EL (cell line): ENCODE measurements at regions not wholly inside any gene's neighbourhood (a gene's known extent, or its start where the extent isn't known, plus 50 kb on each side); places are given as distances from the start of the nearest gene placed in this dataset.
"Not testable (repeated sequence)": the region's sequence is repeated elsewhere in the genome, so short reads cannot be mapped to it uniquely, and the experiment has no call there.

Experiments
- DNase-seq: peaks from one replicate; pipeline ENCODE4 v3.0.0-alpha.2; 2016

DNA sequence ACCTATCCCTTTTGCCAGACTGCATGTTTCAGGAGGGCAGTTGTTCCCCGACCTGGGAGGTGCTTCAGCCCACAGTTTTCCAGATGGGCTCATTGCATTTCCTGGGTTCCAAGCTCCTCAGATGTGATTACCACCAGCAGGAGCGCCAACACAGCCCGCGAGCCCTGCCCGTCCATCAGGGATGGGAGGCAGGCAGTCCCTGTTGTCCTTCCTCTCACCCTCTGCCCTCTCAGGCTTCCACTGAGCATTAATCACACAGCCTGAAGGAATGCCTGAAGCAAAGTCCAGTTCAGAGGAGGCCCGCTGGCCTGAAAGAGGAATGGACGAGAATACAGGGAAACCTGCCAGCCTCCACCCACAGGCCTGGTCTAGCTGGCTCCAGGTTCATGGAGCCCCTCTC, 256.3 kb upstream of the SDK2 start:
- no peak for DNase-seq

DNA sequence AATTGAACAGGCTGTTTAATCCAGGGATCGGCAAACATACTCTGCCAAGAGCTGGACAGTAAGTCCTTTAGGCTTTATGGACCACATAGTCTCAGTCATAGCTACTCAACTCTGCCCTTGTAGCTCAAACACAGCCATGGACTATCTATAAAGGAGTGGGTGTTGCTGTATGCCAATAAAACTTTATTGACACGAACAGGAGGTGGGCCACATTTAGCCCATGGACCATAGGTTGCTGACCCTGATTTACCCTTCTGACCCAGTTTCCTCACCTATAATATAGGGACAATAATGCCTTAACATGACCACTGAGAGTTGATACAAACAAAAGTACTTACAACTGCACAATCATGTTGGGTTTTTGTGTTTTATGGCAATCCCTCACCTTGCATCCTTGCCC, 257.0 kb upstream of the SDK2 start:
- DNase-seq: no peak

GRCh38 chr17:73901661-73902415, 257.6 kb upstream of the SDK2 start:
- no peak for DNase-seq

GRCh38 chr17:73902416-73903181, 258.4 kb upstream of the SDK2 start:
- DNase-seq: no peak

DNA sequence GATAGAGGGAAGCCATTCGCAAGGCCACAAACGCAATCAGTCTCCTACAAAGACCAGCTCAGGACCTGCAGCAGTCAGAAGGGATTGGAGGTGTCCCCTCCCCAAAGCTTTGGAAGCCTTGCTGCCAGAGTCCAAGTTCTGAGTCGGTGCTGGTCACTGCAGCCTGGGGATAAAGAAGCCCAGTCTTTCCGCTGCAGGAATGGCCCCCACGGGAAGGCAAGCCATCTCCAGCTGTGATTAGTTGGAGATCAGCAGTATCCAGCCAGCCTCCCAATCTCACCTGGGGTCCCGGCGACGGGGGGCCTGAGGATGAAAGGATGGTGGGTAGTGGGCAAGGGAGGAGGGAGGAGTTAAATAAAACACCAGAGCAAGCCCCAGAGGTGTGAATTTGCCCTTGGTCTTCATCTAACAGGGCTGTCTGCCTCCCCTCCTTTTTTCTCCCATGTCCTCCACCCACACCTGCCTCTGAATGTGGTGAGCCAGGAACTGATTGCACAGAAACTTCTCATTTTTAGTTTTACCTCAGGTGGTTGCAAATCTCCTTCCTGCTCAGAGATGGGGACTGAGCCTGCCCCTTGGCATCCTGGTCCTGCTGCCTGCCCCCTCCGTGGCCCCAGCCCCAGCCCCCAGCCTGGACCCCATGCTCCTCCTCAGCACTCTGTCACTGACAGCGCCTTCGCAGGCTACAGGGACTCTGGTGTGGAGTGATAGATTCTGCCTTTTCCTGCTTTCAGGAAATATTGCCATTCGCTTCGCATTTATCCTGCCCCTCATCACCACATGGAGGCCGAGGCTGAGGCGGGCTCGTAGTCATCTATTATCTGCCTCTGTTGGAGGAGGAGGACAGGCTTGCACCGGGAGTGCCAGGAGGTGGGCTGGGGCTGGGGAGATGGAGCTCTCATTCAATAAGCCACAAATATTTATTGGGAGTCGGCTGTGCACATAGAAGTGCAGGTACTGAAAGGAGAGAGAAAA, 262.9 kb upstream of the SDK2 start:
- DNase-seq: no peak

GRCh38 chr17:73909186-73909585, 264.9 kb upstream of the SDK2 start:
- no peak for DNase-seq

DNA sequence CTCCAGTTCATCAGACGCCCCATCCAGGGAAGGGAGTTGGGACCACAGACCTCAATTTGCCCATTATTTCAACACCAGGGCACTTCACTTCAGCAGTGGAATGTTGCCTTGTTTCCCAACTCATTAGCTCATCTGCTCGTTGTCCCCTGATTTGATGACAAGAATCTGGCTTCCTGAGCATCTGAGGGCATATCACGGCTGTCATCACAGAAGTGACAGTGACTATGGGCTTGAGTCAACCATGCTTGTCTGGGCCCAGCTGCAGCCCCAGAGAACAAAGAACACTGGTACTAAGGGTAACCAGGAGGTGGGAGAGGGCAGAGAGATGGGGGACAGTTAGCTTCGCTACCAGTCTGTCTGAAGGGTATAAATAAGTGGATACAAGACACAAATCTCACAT, 266.0 kb upstream of the SDK2 start:
- no peak for DNase-seq

- no peak for DNase-seq
Measured at GRCh38 chr17:73910821-73911515, 266.7 kb upstream of the SDK2 start.

DNA sequence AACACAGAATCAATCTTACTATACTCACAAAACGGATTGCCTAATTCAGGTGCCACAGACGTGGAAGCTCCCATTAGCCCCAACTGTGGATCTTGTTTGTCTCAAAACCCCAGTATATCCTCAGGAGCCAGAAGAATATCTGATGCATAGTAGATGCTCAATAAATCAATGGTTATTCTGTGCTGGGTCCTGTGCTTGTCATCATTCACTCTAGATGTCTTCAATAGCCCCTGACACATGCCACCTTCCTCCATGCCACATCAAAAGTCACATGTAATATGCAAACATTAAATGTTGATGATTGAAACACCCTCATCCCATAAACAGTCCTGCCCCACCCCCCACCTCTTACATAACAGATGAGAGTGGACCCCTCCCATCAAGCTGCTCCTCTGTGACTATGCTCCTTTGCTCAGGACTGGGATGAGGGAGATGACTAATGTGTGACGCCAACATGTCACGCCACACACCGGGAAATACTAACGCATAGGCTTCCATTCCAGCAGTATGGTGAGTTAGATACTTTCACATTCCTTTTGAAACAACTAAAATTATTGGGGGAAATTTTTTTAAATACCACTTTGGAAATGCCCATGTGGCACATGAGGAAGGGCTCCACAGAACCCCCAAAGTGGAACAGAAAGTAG, 267.6 kb upstream of the SDK2 start:
- DNase-seq: no peak

- DNase-seq: no peak
Measured at GRCh38 chr17:73912373-73912746, 268.1 kb upstream of the SDK2 start.

DNA sequence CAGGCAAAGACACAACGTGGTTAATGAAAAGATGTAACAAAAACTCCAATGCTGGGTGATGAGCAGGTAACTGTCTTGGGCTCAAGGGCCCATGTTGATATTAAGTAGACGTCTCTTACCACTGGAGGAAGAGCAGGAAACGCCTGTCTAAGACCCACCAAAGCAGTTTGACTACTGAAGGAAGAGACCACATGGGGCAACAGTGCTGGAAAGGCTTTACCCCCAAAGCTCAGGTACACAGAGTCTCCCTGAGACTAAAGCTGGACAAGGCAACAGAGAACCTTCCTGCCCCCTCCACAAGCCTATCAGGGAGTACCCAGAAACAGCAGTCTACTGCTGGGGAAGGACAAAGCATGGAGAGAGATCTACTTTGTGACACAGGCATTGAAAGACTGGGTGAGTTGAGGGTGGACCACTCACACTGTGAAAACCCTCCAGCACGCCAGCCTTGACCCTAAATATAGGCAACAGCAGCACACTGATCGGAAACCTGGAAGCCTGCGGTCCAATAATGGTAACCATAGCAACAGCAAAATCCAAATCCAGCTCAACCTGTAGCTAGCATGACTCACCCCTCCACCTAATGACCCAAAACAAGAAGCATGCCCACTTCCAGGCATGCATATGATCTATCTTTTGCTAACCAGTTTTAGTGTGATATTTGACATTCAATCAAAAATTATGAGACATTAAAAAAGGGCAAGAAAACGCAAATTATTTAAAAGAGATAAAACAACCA, 270.5 kb upstream of the SDK2 start:
- no peak for DNase-seq

GRCh38 chr17:73919033-73919432, 274.8 kb upstream of the SDK2 start:
- not testable (repeated sequence) for DNase-seq

DNA sequence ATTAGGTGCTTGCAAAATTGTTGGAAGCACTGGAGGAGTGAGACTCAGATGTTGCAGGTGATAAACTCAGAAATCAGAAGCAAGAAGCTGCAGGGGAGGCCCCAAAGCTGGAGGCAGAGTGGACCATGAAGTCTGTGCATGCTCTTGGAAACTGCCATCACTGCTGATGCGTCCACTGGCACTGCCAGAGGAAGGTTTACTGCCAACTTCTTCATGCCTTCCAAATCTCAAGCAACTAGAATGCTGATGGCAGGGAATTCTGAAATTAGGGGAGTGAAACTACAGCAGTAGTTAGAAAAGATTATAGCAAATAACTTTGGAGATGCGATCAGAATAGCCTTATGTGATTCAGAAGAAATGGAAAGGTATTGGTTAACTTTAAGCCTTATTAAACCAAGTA, 277.1 kb upstream of the SDK2 start:
- no peak for DNase-seq

- no peak for DNase-seq
Measured at GRCh38 chr17:73924114-73924908, 279.2 kb upstream of the RPL38 start.

- DNase-seq: no peak
Measured at GRCh38 chr17:73924909-73925186, 278.6 kb upstream of the RPL38 start.

GRCh38 chr17:73929860-73930430, 273.5 kb upstream of the RPL38 start:
- DNase-seq: no peak

DNA sequence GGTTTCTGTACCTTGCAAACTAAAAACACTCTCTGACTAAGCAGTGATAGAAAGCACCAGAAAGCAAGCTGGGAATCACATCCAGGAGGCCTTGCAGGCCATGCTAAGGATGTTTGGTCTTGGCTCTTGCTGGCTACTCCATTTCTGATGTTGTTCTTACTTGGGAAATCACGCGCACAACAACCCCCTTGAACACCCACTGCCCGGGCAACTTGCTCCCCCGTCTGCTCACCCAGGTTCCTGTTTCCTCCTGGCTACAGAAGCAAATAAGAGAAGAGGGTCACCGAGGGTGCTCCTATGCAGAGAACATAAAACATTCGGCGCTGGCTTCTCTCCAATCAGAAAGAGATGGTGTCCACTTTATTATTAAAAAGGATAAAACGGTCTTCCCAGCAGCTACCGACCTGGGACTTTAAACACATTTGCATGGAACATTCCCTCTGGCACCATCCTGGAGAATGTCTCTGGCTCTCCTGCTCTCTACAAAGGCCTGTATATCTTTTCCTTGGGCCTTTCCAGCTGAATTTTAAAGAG, 271.2 kb upstream of the RPL38 start:
- DNase-seq: no peak

DNA sequence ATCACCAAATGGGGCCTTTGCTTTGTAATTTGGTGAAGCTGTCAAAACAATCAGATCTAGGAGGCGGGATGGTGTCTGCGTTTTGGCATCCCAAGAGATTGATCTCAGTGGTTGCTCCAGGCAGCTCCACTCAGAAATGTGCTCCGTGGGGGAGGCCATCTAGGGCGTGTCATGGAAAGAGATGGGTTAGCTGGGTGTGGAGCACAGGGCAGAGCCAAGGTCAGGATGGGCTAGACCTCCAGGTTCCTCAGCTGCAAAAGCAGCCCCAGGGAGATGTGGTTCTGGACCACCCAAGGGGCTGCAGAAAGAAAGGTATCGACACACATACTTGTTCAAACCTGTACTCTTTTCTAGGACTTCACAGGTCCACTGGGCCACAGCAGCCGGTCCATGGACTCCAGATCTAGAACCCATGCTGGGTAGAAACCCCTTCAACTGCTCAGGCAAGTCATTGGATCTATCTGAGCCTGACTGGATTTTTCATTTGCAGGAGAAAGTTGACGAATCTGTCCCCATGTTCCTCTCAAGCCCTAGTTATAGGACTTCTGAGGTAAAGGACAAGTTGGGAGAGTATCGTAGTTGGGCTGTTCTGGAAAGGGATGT, 270.2 kb upstream of the RPL38 start:
- no peak for DNase-seq

DNA sequence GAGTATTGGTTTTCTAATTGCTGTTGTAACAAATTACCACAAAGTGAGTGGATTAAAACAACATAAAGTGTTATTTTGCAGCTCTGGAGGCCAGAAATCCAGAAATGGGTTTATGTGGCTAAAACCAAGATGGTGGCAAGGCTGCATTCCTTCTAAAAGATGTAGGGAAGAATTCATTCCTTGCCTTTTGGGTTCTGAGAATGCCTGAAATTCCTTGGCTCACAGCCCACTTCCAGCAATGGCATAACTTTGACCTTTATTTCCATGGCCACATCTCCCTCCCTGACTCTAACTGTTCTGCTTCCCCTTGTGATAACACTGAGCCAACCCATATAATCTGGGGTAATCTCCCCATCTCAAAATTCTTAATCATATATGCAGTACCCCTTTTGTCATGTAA, 269.6 kb upstream of the RPL38 start:
- no peak for DNase-seq

- no peak for DNase-seq
Measured at GRCh38 chr17:73934696-73935095, 268.8 kb upstream of the RPL38 start.
